H9 (cell line): ENCODE measurements at regions not wholly inside any gene's neighbourhood (a gene's known extent, or its start where the extent isn't known, plus 50 kb on each side); places are given as distances from the start of the nearest gene placed in this dataset.

ENCODE experiments used
- DNase-seq: peaks from one replicate; pipeline ENCODE4 v3.0.0-alpha.2; 2017
- H2AFZ ChIP-seq: one replicate; pipeline ENCODE4 v1.6.1; 2013; ENCODE audit warnings: mild to moderate bottlenecking, low read length, control low read depth, moderate library complexity
- H2AK5ac ChIP-seq: 2 replicates; pipeline ENCODE4 v1.6.1; 2013; ENCODE audit warnings: low read length, control low read depth, mixed read lengths; ENCODE audit not compliant: insufficient read length
- H2BK120ac ChIP-seq: one replicate; pipeline ENCODE4 v1.6.1; 2013; ENCODE audit warnings: low read depth, mild to moderate bottlenecking, low read length, control low read depth, inconsistent platforms; ENCODE audit not compliant: poor library complexity, severe bottlenecking
- H2BK12ac ChIP-seq: 2 replicates; pipeline ENCODE4 v1.6.1; 2013; ENCODE audit warnings: low read length, control low read depth, mixed read lengths, low read depth; ENCODE audit not compliant: insufficient read length
- H2BK15ac ChIP-seq: 2 replicates; pipeline ENCODE4 v1.6.1; 2013; ENCODE audit warnings: low read depth, low read length, control low read depth
- H2BK20ac ChIP-seq: one replicate; pipeline ENCODE4 v1.6.1; 2013; ENCODE audit warnings: low read depth, mild to moderate bottlenecking, low read length, control low read depth, inconsistent platforms; ENCODE audit not compliant: poor library complexity, severe bottlenecking
- H2BK5ac ChIP-seq: 2 replicates; pipeline ENCODE4 v1.6.1; 2013; ENCODE audit warnings: low read length, control low read depth, mixed read lengths; ENCODE audit not compliant: insufficient read length
- H3K14ac ChIP-seq: 2 replicates; pipeline ENCODE4 v1.6.1; 2013; ENCODE audit warnings: low read length, control low read depth; ENCODE audit not compliant: insufficient read depth
- H3K18ac ChIP-seq: 2 replicates; pipeline ENCODE4 v1.6.1; 2013; ENCODE audit warnings: low read depth, mild to moderate bottlenecking, mixed read lengths, low read length, control low read depth; ENCODE audit not compliant: insufficient read length
- H3K23ac ChIP-seq: 2 replicates; pipeline ENCODE4 v1.6.1; 2013; ENCODE audit warnings: low read length, control low read depth, mixed read lengths, low read depth; ENCODE audit not compliant: insufficient read length
- H3K23me2 ChIP-seq: 2 replicates; pipeline ENCODE4 v1.6.1; 2013; ENCODE audit warnings: low read depth, mild to moderate bottlenecking, mixed read lengths, low read length, control low read depth; ENCODE audit not compliant: insufficient read length, poor library complexity, severe bottlenecking
- H3K27ac ChIP-seq: 2 replicates; pipeline ENCODE4 v1.5.1; 2013; ENCODE audit warnings: low read length, control low read depth, mixed read lengths, low read depth; ENCODE audit not compliant: insufficient read length
- H3K27me3 ChIP-seq: 2 replicates; pipeline ENCODE4 v1.6.1; 2013; ENCODE audit warnings: low read length, control low read depth, inconsistent platforms; ENCODE audit not compliant: insufficient read depth
- H3K4ac ChIP-seq: 2 replicates; pipeline ENCODE4 v1.6.1; 2013; ENCODE audit warnings: low read depth, mild to moderate bottlenecking, control low read depth, inconsistent platforms, low read length, moderate library complexity
- H3K4me1 ChIP-seq: 2 replicates; pipeline ENCODE4 v1.6.1; 2013; ENCODE audit warnings: low read length, control low read depth, inconsistent platforms; ENCODE audit not compliant: insufficient read depth
- H3K4me2 ChIP-seq: 2 replicates; pipeline ENCODE4 v1.6.1; 2013; ENCODE audit warnings: low read length, control low read depth, mixed read lengths; ENCODE audit not compliant: insufficient read length, insufficient read depth
- H3K56ac ChIP-seq: 2 replicates; pipeline ENCODE4 v1.6.1; 2013; ENCODE audit warnings: low read depth, mild to moderate bottlenecking, mixed read lengths, low read length, control low read depth; ENCODE audit not compliant: insufficient read length
- H3K79me1 ChIP-seq: 2 replicates; pipeline ENCODE4 v1.6.1; 2013; ENCODE audit warnings: low read depth, mild to moderate bottlenecking, moderate library complexity, low read length, control low read depth, inconsistent platforms; ENCODE audit not compliant: insufficient read depth, poor library complexity, severe bottlenecking
- H3K79me2 ChIP-seq: 2 replicates; pipeline ENCODE4 v1.6.1; 2013; ENCODE audit warnings: low read length, control low read depth, inconsistent platforms; ENCODE audit not compliant: insufficient read depth
- H3K9ac ChIP-seq: 2 replicates; pipeline ENCODE4 v1.6.1; 2013; ENCODE audit warnings: low read length, control low read depth, mixed read lengths; ENCODE audit not compliant: insufficient read length; ENCODE audit errors: extremely low read depth
- H3K9me3 ChIP-seq: one replicate; pipeline ENCODE4 v1.6.1; 2013; ENCODE audit warnings: low read depth, low read length, inconsistent platforms; ENCODE audit not compliant: control insufficient read depth
- H3T11ph ChIP-seq: one replicate; pipeline ENCODE4 v1.6.1; 2013; ENCODE audit warnings: mild to moderate bottlenecking, low read length, control low read depth, inconsistent platforms
- H4K20me1 ChIP-seq: one replicate; pipeline ENCODE4 v1.6.1; 2013; ENCODE audit not compliant: control insufficient read depth, insufficient read length, insufficient read depth
- H4K5ac ChIP-seq: 2 replicates; pipeline ENCODE4 v1.6.1; 2013; ENCODE audit warnings: low read depth, mild to moderate bottlenecking, mixed read lengths, low read length, control low read depth; ENCODE audit not compliant: insufficient read length
- H4K8ac ChIP-seq: replicated peaks from 2 replicates; pipeline ENCODE4 v1.6.1; 2013; ENCODE audit warnings: low read length, control low read depth, mixed read lengths, low read depth; ENCODE audit not compliant: insufficient read length
- H4K91ac ChIP-seq: 2 replicates; pipeline ENCODE4 v1.6.1; 2013; ENCODE audit warnings: low read depth, mild to moderate bottlenecking, moderate library complexity, mixed read lengths, low read length, control low read depth; ENCODE audit not compliant: insufficient read length
- H3K27ac Mint-ChIP-seq, 3 experiments: 2 replicates in 2 of 3; 3 replicates in 1 of 3; pipeline ENCODE4 v1.8.0; 2020 to 2021; ENCODE audit warnings: mixed read lengths in 3 of 3, mild to moderate bottlenecking in 1 of 3, moderate library complexity in 1 of 3
- H3K27me3 Mint-ChIP-seq: 2 replicates; pipeline ENCODE4 v1.8.0; 2021; ENCODE audit warnings: low read depth, mild to moderate bottlenecking, moderate library complexity, mixed read lengths
- H3K36me3 Mint-ChIP-seq, 3 experiments: 2 replicates in 2 of 3; 3 replicates in 1 of 3; pipeline ENCODE4 v1.8.0; 2020 to 2021; ENCODE audit warnings: low read depth in 3 of 3, mixed read lengths in 3 of 3; ENCODE audit not compliant: insufficient read depth in 1 of 3
- H3K4me1 Mint-ChIP-seq, 2 experiments: 2 replicates each; pipeline ENCODE4 v1.8.0; 2020; ENCODE audit warnings: mixed read lengths in 2 of 2
- H3K4me3 Mint-ChIP-seq, 2 experiments: 2 replicates in 1 of 2; 3 replicates in 1 of 2; pipeline ENCODE4 v1.8.0; 2020 to 2021; ENCODE audit warnings: mild to moderate bottlenecking in 2 of 2, mixed read lengths in 2 of 2, moderate library complexity in 1 of 2
- H3K9me3 Mint-ChIP-seq, 2 experiments: 2 replicates in 1 of 2; 3 replicates in 1 of 2; pipeline ENCODE4 v1.8.0; 2020; ENCODE audit warnings: mild to moderate bottlenecking in 2 of 2, mixed read lengths in 2 of 2, moderate library complexity in 1 of 2
- WGBS: extraction: QIAGEN DNeasy Blood & Tissue Kit; methylation state at CpG from one replicate; pipeline ENCODE4 v1.1.7; 2013; ENCODE audit warnings: missing lambda C conversion rate, low lambda C conversion rate, mixed read lengths; ENCODE audit not compliant: insufficient read length; ENCODE audit errors: extremely low coverage; 5-methylcytosine and 5-hydroxymethylcytosine counted together
- TF ChIP-seq, protein P1 (sequence below): fragments of 200-600 bp; sonication (generic); conservative IDR thresholded peaks from 3 replicates; pipeline ENCODE4 v1.8.0; 2021; ENCODE audit warnings: antibody characterized with exemption, mild to moderate bottlenecking

DNA sequence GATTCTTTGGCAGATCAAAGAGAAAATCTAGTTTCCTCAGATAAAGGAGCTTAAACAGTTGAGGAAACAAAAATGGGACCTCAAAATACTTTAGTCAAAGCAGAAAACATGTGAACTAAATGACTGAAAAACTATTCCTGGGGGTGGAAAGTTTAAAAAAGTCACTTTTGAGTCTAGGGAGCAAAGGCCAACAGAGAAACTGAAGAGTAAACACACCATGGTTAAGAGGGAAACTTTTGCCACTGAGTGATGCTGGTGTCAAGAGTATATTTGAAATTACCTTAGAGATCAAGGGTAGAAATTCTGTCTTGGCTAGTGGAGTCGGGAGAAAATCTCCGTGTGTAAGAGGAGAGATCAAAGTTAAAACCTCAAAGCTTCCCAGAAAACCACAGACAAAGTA is 501.2 kb upstream of the ADGRL4 start:
- no peaks in the 10 kb centered on the region for H3K27me3 Mint-ChIP-seq
- no peak overlapping the region for H2AFZ ChIP-seq
- TF ChIP-seq, protein P1, sequence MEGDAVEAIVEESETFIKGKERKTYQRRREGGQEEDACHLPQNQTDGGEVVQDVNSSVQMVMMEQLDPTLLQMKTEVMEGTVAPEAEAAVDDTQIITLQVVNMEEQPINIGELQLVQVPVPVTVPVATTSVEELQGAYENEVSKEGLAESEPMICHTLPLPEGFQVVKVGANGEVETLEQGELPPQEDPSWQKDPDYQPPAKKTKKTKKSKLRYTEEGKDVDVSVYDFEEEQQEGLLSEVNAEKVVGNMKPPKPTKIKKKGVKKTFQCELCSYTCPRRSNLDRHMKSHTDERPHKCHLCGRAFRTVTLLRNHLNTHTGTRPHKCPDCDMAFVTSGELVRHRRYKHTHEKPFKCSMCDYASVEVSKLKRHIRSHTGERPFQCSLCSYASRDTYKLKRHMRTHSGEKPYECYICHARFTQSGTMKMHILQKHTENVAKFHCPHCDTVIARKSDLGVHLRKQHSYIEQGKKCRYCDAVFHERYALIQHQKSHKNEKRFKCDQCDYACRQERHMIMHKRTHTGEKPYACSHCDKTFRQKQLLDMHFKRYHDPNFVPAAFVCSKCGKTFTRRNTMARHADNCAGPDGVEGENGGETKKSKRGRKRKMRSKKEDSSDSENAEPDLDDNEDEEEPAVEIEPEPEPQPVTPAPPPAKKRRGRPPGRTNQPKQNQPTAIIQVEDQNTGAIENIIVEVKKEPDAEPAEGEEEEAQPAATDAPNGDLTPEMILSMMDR, result no peak

More for the DNA sequence above, 501.2 kb upstream of the ADGRL4 start:
- H3K23ac ChIP-seq, result no peak overlapping the region
- no peaks in the 10 kb centered on the region for H3K9me3 ChIP-seq
- H3K23me2 ChIP-seq, result no peaks in the 10 kb centered on the region
- no CpG with 5 or more reads among the region's 2 CpGs for WGBS
- no peak overlapping the region for H2BK120ac ChIP-seq
- H3K18ac ChIP-seq, result no peak overlapping the region
- H2BK15ac ChIP-seq, result no peak overlapping the region
- no peak overlapping the region for H2BK12ac ChIP-seq
- no peak overlapping the region for H3K4me3 Mint-ChIP-seq
- H3K14ac ChIP-seq, result no peak overlapping the region
- H4K8ac ChIP-seq, result no peak overlapping the region
- no peak overlapping the region for H4K5ac ChIP-seq
- H2BK20ac ChIP-seq, result no peak overlapping the region
- 0 out of 4 replicates have a peak, but pooled peaks cover 0 to 3% of the 10 kb centered on the region in 2 experiments for H3K4me1 Mint-ChIP-seq
- H3K27ac ChIP-seq, result no peak overlapping the region
- H2AK5ac ChIP-seq, result no peak overlapping the region
- H4K20me1 ChIP-seq, result no peaks in the 10 kb centered on the region
- no peak overlapping the region for H3T11ph ChIP-seq
- no peak overlapping the region for H4K91ac ChIP-seq
- no peaks in the 10 kb centered on the region for H3K27me3 ChIP-seq
- no peaks in the 10 kb centered on the region for H3K79me1 ChIP-seq
- H3K9ac ChIP-seq, result no peak overlapping the region
- H3K36me3 Mint-ChIP-seq, result no peaks in the 10 kb centered on the region
- H2BK5ac ChIP-seq, result no peak overlapping the region
- no peak for DNase-seq
- H3K79me2 ChIP-seq, result no peaks in the 10 kb centered on the region
- no peak overlapping the region for H3K4me2 ChIP-seq
- H3K27ac Mint-ChIP-seq, result no peak overlapping the region
- H3K56ac ChIP-seq, result no peak overlapping the region
- H3K9me3 Mint-ChIP-seq, result no peaks in the 10 kb centered on the region
- H3K4ac ChIP-seq, result no peak overlapping the region
- no peaks in the 10 kb centered on the region; the same call in 1 of the 2 replicates for H3K4me1 ChIP-seq
